ENCODE measurements at regions not wholly inside any gene's neighbourhood (a gene's known extent, or its start where the extent isn't known, plus 50 kb on each side); places are given as distances from the start of the nearest gene placed in this dataset.

GRCh38 chr3:992871-993270 lies 100.0 kb upstream of the CNTN6 start:
- H3K27ac ChIP-seq: no peak overlapping the region
- H3K9me2 ChIP-seq (ENCODE audit: insufficient read depth): no peaks in the 10 kb centered on the region
- no peak overlapping the region for H3K4me3 ChIP-seq
- WGBS, 2 experiments (ENCODE audit: low coverage in 1 of 2, low lambda C conversion rate in 2 of 2, missing lambda C conversion rate in 2 of 2): 35 to 38% methylated on average over 6 of the region's 6 CpGs
- no peak overlapping the region for H2AFZ ChIP-seq
- no peaks in the 10 kb centered on the region for H3K27me3 ChIP-seq (replicated peaks; ENCODE audit: insufficient read depth)
- no peak for TF ChIP-seq EZH2phosphoT487 (IDR thresholded peaks at IDR 0.05; ENCODE audit: insufficient read depth, low read depth)
- TF ChIP-seq EZH2 (IDR thresholded peaks at IDR 0.05; ENCODE audit: insufficient read depth, poor library complexity, severe bottlenecking): no peak
- no peak overlapping the region for H3K4me2 ChIP-seq (ENCODE audit: unreplicated experiment)
- no peak for DNase-seq
- H3K79me2 ChIP-seq (ENCODE audit: insufficient read depth): no peaks in the 10 kb centered on the region
- no peak overlapping the region for H3K9ac ChIP-seq
- no peaks in the 10 kb centered on the region for H3K4me1 ChIP-seq (ENCODE audit: insufficient read depth)
- no peaks in the 10 kb centered on the region for H3K9me3 ChIP-seq (ENCODE audit: low read depth)
- H3F3A ChIP-seq (ENCODE audit: insufficient read depth): no peaks in the 10 kb centered on the region
- in situ Hi-C loops (cut with MboI): no loop called here
- H4K20me1 ChIP-seq (ENCODE audit: insufficient read depth): no peaks in the 10 kb centered on the region
- no peaks in the 10 kb centered on the region for H3K36me3 ChIP-seq (ENCODE audit: low read depth)

DNA sequence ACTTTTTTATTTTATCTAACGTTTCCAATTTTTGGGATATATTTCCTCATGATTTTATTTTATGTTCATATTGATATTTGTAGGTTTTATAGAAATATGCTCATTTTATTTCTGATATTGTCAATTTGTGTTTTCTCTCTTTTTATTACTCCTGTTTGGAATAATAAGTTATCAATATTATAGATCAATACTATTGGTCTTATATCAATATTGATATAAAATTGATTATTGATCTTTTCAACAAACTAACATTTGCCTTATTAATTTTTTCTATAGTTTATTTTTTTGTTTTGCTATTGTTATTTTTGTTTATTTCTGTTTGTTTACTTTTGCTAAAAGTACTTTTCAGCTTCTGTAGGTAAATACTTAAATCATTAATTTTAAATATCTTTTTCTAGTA lies 90.8 kb upstream of the CNTN6 start:
- H3K4me2 ChIP-seq (ENCODE audit: unreplicated experiment): no peak overlapping the region
- TF ChIP-seq EZH2phosphoT487 (IDR thresholded peaks at IDR 0.05; ENCODE audit: insufficient read depth, low read depth) (no peak), EZH2 (IDR thresholded peaks at IDR 0.05; ENCODE audit: insufficient read depth, poor library complexity, severe bottlenecking) (no peak)

DNA sequence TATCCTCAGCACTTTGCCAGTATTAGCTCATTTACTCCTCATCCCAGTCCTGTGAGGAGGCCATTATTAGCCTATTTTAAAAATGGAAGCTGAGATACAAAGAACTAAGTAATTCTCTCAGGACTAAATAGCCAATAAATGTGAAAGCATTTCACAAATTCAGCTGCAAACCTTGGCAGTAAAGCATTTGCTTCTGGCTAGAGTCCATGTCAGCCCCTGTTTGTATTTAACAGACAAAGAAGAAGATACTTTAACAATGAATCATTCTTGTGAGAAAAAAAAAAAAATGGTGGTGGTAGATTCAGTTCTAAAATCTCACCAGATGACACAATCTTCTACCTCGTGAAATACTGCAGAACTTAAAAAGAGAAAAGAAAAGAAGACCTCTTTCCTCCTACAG lies 85.0 kb upstream of the CNTN6 start:
- H3K36me3 ChIP-seq (ENCODE audit: low read depth): no peaks in the 10 kb centered on the region
- H3K9me3 ChIP-seq (ENCODE audit: low read depth): no peaks in the 10 kb centered on the region
- in situ Hi-C loops (cut with MboI): no loop called here
- no peak overlapping the region for H3K4me3 ChIP-seq
- no peak overlapping the region for H3K4me2 ChIP-seq (ENCODE audit: unreplicated experiment)
- no peak overlapping the region for H2AFZ ChIP-seq
- DNase-seq: peak; percentile 12
- 3 to 7% methylated on average over 1 of the region's 1 CpG for WGBS, 2 experiments (ENCODE audit: low coverage in 1 of 2, low lambda C conversion rate in 2 of 2, missing lambda C conversion rate in 2 of 2)
- no peak for TF ChIP-seq EZH2phosphoT487 (IDR thresholded peaks at IDR 0.05; ENCODE audit: insufficient read depth, low read depth)
- no peak for TF ChIP-seq EZH2 (IDR thresholded peaks at IDR 0.05; ENCODE audit: insufficient read depth, poor library complexity, severe bottlenecking)
- no peaks in the 10 kb centered on the region for H3K9me2 ChIP-seq (ENCODE audit: insufficient read depth)
- H3F3A ChIP-seq (ENCODE audit: insufficient read depth): no peaks in the 10 kb centered on the region
- no peaks in the 10 kb centered on the region for H3K79me2 ChIP-seq (ENCODE audit: insufficient read depth)
- no peaks in the 10 kb centered on the region for H3K4me1 ChIP-seq (ENCODE audit: insufficient read depth)
- no peaks in the 10 kb centered on the region for H4K20me1 ChIP-seq (ENCODE audit: insufficient read depth)
- no peak overlapping the region for H3K9ac ChIP-seq
- no peaks in the 10 kb centered on the region for H3K27me3 ChIP-seq (replicated peaks; ENCODE audit: insufficient read depth)
- H3K27ac ChIP-seq: no peak overlapping the region

More for the DNA sequence above, 90.8 kb upstream of the CNTN6 start:
- no peaks in the 10 kb centered on the region for H3K4me1 ChIP-seq (ENCODE audit: insufficient read depth)
- no peaks in the 10 kb centered on the region for H3K27me3 ChIP-seq (replicated peaks; ENCODE audit: insufficient read depth)
- H3K27ac ChIP-seq: no peak overlapping the region
- no peak for DNase-seq
- H3K36me3 ChIP-seq (ENCODE audit: low read depth): no peaks in the 10 kb centered on the region
- H3K9me3 ChIP-seq (ENCODE audit: low read depth): no peaks in the 10 kb centered on the region
- 15 to 20% methylated on average over 1 of the region's 1 CpG for WGBS, 2 experiments (ENCODE audit: low coverage in 1 of 2, low lambda C conversion rate in 2 of 2, missing lambda C conversion rate in 2 of 2)
- no peak overlapping the region for H3K4me3 ChIP-seq
- H3K79me2 ChIP-seq (ENCODE audit: insufficient read depth): no peaks in the 10 kb centered on the region
- in situ Hi-C loops (cut with MboI): no loop called here
- no peak overlapping the region for H3K9ac ChIP-seq
- H3F3A ChIP-seq (ENCODE audit: insufficient read depth): no peaks in the 10 kb centered on the region
- H4K20me1 ChIP-seq (ENCODE audit: insufficient read depth): no peaks in the 10 kb centered on the region
- H3K9me2 ChIP-seq (ENCODE audit: insufficient read depth): no peaks in the 10 kb centered on the region
- no peak overlapping the region for H2AFZ ChIP-seq

- TF ChIP-seq EZH2phosphoT487 (IDR thresholded peaks at IDR 0.05; ENCODE audit: insufficient read depth, low read depth): no peak
- Histone ChIP-seq H3K27ac (no peak overlapping the region), H3K9ac (no peak overlapping the region), H3K4me3 (no peak overlapping the region), H3K9me3 (ENCODE audit: low read depth) (no peaks in the 10 kb centered on the region), H3K4me1 (ENCODE audit: insufficient read depth) (no peaks in the 10 kb centered on the region), H3F3A (ENCODE audit: insufficient read depth) (no peaks in the 10 kb centered on the region), H3K79me2 (ENCODE audit: insufficient read depth) (no peaks in the 10 kb centered on the region), H3K36me3 (ENCODE audit: low read depth) (no peaks in the 10 kb centered on the region), H2AFZ (no peak overlapping the region), H4K20me1 (ENCODE audit: insufficient read depth) (no peaks in the 10 kb centered on the region), H3K27me3 (replicated peaks; ENCODE audit: insufficient read depth) (no peaks in the 10 kb centered on the region), H3K9me2 (ENCODE audit: insufficient read depth) (no peaks in the 10 kb centered on the region), H3K4me2 (ENCODE audit: unreplicated experiment) (no peak overlapping the region)
- in situ Hi-C loops (cut with MboI): no loop called here
- WGBS, 2 experiments (ENCODE audit: low coverage in 1 of 2, low lambda C conversion rate in 2 of 2, missing lambda C conversion rate in 2 of 2): 49 to 56% methylated on average over 1 of the region's 1 CpG
- DNase-seq: no peak
Observed at GRCh38 chr3:1010228-1010627, 82.6 kb upstream of the CNTN6 start.

DNA sequence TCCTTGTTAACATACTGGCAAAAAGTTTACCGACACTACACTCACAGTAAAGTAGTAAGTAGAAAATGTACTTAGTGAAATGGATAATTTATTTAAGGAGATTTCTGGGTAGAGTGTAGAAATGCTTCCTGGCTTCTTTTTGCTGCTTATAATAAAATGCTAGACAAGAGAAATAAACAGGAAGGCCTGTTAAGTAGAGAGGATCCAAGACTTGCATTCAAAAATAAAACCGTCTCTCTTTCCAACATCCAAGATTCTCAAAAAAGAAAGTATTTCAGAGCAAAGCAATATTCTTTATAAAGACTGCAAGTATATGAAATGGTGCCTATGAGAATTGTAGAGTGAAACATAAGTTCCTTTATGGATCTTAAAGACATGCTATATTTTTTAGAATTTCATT lies 77.0 kb upstream of the CNTN6 start:
- in situ Hi-C loops (cut with MboI): no loop called here
- TF ChIP-seq EZH2phosphoT487 (IDR thresholded peaks at IDR 0.05; ENCODE audit: insufficient read depth, low read depth) (no peak), EZH2 (IDR thresholded peaks at IDR 0.05; ENCODE audit: insufficient read depth, poor library complexity, severe bottlenecking) (no peak)
- no peaks in the 10 kb centered on the region for H3K36me3 ChIP-seq (ENCODE audit: low read depth)
- no peaks in the 10 kb centered on the region for H3K27me3 ChIP-seq (replicated peaks; ENCODE audit: insufficient read depth)
- WGBS, 2 experiments (ENCODE audit: low coverage in 1 of 2, low lambda C conversion rate in 2 of 2, missing lambda C conversion rate in 2 of 2): 21 to 22% methylated on average over 2 of the region's 2 CpGs
- no peak overlapping the region for H3K4me3 ChIP-seq
- H3K9me2 ChIP-seq (ENCODE audit: insufficient read depth): no peaks in the 10 kb centered on the region
- H3K4me1 ChIP-seq (ENCODE audit: insufficient read depth): no peaks in the 10 kb centered on the region
- H3K4me2 ChIP-seq (ENCODE audit: unreplicated experiment): no peak overlapping the region
- no peaks in the 10 kb centered on the region for H3K9me3 ChIP-seq (ENCODE audit: low read depth)
- H3K9ac ChIP-seq: no peak overlapping the region
- no peaks in the 10 kb centered on the region for H4K20me1 ChIP-seq (ENCODE audit: insufficient read depth)
- H3K79me2 ChIP-seq (ENCODE audit: insufficient read depth): no peaks in the 10 kb centered on the region
- H3F3A ChIP-seq (ENCODE audit: insufficient read depth): no peaks in the 10 kb centered on the region
- H2AFZ ChIP-seq: no peak overlapping the region
- no peak overlapping the region for H3K27ac ChIP-seq
- no peak for DNase-seq
